ENCODE measurements at regions not wholly inside any gene's neighbourhood (a gene's known extent, or its start where the extent isn't known, plus 50 kb on each side); places are given as distances from the start of the nearest gene placed in this dataset.

DNA sequence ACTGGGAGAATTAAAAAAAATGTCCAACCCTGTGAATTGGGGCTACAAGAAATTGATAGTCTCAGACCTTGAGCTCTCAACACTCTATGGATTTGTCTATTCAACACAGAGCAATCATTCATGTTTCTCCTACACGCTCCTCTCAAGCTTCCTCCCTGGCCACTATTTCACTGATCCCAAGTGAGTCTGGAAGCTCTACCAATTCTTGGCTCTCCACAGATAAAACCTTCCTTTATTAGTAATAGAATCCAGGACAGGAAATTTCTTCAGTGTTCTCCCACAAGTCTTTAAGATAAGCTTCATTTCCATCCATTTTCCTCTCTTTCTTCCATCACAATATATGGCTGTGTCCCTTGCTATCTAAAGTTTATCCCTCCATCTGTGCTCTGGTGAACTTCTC is 215.1 kb upstream of the PAPPA start:
- TF ChIP-seq, protein P1, sequence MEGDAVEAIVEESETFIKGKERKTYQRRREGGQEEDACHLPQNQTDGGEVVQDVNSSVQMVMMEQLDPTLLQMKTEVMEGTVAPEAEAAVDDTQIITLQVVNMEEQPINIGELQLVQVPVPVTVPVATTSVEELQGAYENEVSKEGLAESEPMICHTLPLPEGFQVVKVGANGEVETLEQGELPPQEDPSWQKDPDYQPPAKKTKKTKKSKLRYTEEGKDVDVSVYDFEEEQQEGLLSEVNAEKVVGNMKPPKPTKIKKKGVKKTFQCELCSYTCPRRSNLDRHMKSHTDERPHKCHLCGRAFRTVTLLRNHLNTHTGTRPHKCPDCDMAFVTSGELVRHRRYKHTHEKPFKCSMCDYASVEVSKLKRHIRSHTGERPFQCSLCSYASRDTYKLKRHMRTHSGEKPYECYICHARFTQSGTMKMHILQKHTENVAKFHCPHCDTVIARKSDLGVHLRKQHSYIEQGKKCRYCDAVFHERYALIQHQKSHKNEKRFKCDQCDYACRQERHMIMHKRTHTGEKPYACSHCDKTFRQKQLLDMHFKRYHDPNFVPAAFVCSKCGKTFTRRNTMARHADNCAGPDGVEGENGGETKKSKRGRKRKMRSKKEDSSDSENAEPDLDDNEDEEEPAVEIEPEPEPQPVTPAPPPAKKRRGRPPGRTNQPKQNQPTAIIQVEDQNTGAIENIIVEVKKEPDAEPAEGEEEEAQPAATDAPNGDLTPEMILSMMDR (conservative IDR thresholded peaks at IDR 0.05; ENCODE audit: low read length) = no peak
- no peak for TF ChIP-seq EZH2phosphoT487 (IDR thresholded peaks at IDR 0.05; ENCODE audit: borderline replicate concordance)

All from Loucy (cell line).